HCT116 (cell line): ENCODE measurements at regions not wholly inside any gene's neighbourhood (a gene's known extent, or its start where the extent isn't known, plus 50 kb on each side); places are given as distances from the start of the nearest gene placed in this dataset.

ENCODE experiments used
- ATAC-seq: fragments of 200-7000 bp; cut with Tn5 transposase; 2 replicates; pipeline ENCODE4 v1.9.1; 2020; ENCODE audit warnings: mild to moderate bottlenecking, moderate library complexity
- BruUV-seq: library from RNA; stranded (reverse); fragments of 400-500 nt; replicated peaks from 2 replicates; lab custom pipeline; 2021; lab: Mats Ljungman, UMichigan
- CTCF ChIA-PET: fragments of 300-600 bp; sonication (Branson Sonifier 250); formaldehyde crosslinking; loops from one replicate; lab custom pipeline; 2021; ENCODE audit warnings: antibody characterized with exemption; lab: Charles Lee
- POLR2A ChIA-PET: fragments of 300-600, 350-600 bp; sonication (Branson Sonifier 250); formaldehyde crosslinking; loops from one replicate; lab custom pipeline; 2021; ENCODE audit warnings: antibody characterized with exemption; lab: Charles Lee
- RAD21 ChIA-PET, 2 experiments: fragments of 300-600 bp; sonication (Branson Sonifier 250); formaldehyde crosslinking; loops; one replicate each; lab custom pipeline; 2023; ENCODE audit warnings: low total read pairs in 2 of 2; ENCODE audit not compliant: uncharacterized antibody in 2 of 2, unreplicated experiment in 2 of 2, low non-redundant PET in 1 of 2; lab: Charles Lee
- DNase-seq: peaks from one replicate; pipeline ENCODE4 v3.0.0-alpha.2; 2010; ENCODE audit warnings: low read depth, low spot score
- H2AFZ ChIP-seq: fragments of 200-600 bp; shearing (Covaris generic), sonication (generic); 2 replicates; pipeline ENCODE4 v1.6.1; 2017; ENCODE audit warnings: low read depth, mixed run types, mixed read lengths, antibody characterized with exemption, low read length; ENCODE audit not compliant: poor library complexity, severe bottlenecking
- H3K27ac ChIP-seq: 2 replicates; pipeline ENCODE4 v1.5.1; 2012; ENCODE audit warnings: low read depth, low read length
- H3K27me3 ChIP-seq: fragments of 200-600 bp; sonication (generic); 2 replicates; pipeline ENCODE4 v1.6.1; 2016; ENCODE audit warnings: mixed run types, low read length, mixed read lengths; ENCODE audit not compliant: insufficient read depth
- H3K36me3 ChIP-seq, 2 experiments: fragments of 200-500 bp in 1 of 2; fragments of 200-600 bp in 1 of 2; sonication (Bioruptor generic) in 1 of 2; sonication (generic) in 1 of 2; 2 replicates each; pipeline versions ENCODE4 v1.5.1 to v1.6.1; 2014 to 2016; ENCODE audit warnings: low read length in 2 of 2, inconsistent platforms in 1 of 2, mixed read lengths in 1 of 2, mixed run types in 1 of 2; ENCODE audit not compliant: insufficient read depth in 2 of 2, control insufficient read depth in 1 of 2
- H3K4me1 ChIP-seq, 2 experiments: fragments of 200-600 bp in 1 of 2; sonication (generic) in 1 of 2; 2 replicates each; pipeline versions ENCODE4 v1.5.1 to v1.6.1; 2012 to 2017; ENCODE audit warnings: low read length in 2 of 2, inconsistent platforms in 1 of 2, mild to moderate bottlenecking in 1 of 2, mixed read lengths in 1 of 2, mixed run types in 1 of 2, moderate library complexity in 1 of 2; ENCODE audit not compliant: insufficient read depth in 2 of 2, control insufficient read depth in 1 of 2
- H3K4me2 ChIP-seq: fragments of 200-600 bp; sonication (generic); 2 replicates; pipeline ENCODE4 v1.6.1; 2017; ENCODE audit warnings: mixed run types, low read length, mixed read lengths
- H3K4me3 ChIP-seq, 2 experiments: fragments of 200-600 bp in 1 of 2; sonication (generic) in 1 of 2; replicated peaks in 1 of 2; 2 replicates each; pipeline ENCODE4 v1.5.1; 2011 to 2016; ENCODE audit warnings: low read length in 2 of 2, control low read depth in 1 of 2, low read depth in 1 of 2, mild to moderate bottlenecking in 1 of 2, mixed read lengths in 1 of 2, mixed run types in 1 of 2
- H3K79me2 ChIP-seq: fragments of 200-600 bp; sonication (generic); 2 replicates; pipeline ENCODE4 v1.6.1; 2017; ENCODE audit warnings: mild to moderate bottlenecking, mixed run types, low read length, moderate library complexity, mixed read lengths; ENCODE audit not compliant: insufficient read depth
- H3K9ac ChIP-seq: fragments of 200-600 bp; sonication (generic); 2 replicates; pipeline ENCODE4 v1.6.1; 2016; ENCODE audit warnings: low read length, mixed read lengths
- H3K9me2 ChIP-seq: fragments of 200-600 bp; sonication (generic), shearing (Covaris generic); 2 replicates; pipeline ENCODE4 v1.6.1; 2017; ENCODE audit warnings: mixed run types, mild to moderate bottlenecking, moderate library complexity; ENCODE audit not compliant: insufficient read depth
- H3K9me3 ChIP-seq, 2 experiments: fragments of 200-500 bp in 1 of 2; fragments of 200-600 bp in 1 of 2; sonication (Bioruptor generic) in 1 of 2; sonication (generic) in 1 of 2; 2 replicates each; pipeline ENCODE4 v1.6.1; 2014 to 2017; ENCODE audit warnings: low read length in 2 of 2, mixed read lengths in 2 of 2, inconsistent platforms in 1 of 2, low read depth in 1 of 2, mild to moderate bottlenecking in 1 of 2, mixed run types in 1 of 2, moderate library complexity in 1 of 2; ENCODE audit not compliant: control insufficient read depth in 1 of 2, insufficient read depth in 1 of 2
- H4K20me1 ChIP-seq: fragments of 200-600 bp; sonication (generic), shearing (Covaris generic); 2 replicates; pipeline ENCODE4 v1.6.1; 2017; ENCODE audit warnings: mixed run types, mild to moderate bottlenecking, moderate library complexity; ENCODE audit not compliant: insufficient read depth
- CEBPB ChIP-seq: IDR thresholded peaks from 2 replicates; pipeline ENCODE4 v1.6.1; 2012; ENCODE audit warnings: low read depth
- CTCF ChIP-seq, 3 experiments: fragments of 200-600 bp in 1 of 3; sonication (generic) in 1 of 3; IDR thresholded peaks in 2 of 3; conservative IDR thresholded peaks in 1 of 3; 2 replicates each; pipeline ENCODE4 v1.5.1; 2012 to 2017; ENCODE audit warnings: low read depth in 2 of 3, low read length in 2 of 3, antibody characterized with exemption in 1 of 3, borderline replicate concordance in 1 of 3, control low read depth in 1 of 3, mild to moderate bottlenecking in 1 of 3, mixed read lengths in 1 of 3, mixed run types in 1 of 3, moderate library complexity in 1 of 3; ENCODE audit not compliant: insufficient read depth in 1 of 3
- FOSL1 ChIP-seq: IDR thresholded peaks from 2 replicates; pipeline ENCODE4 v1.6.1; 2012; ENCODE audit warnings: low read depth
- POLR2A ChIP-seq: IDR thresholded peaks from 2 replicates; pipeline ENCODE4 v1.7.0; 2011; ENCODE audit warnings: borderline replicate concordance; ENCODE audit not compliant: insufficient read depth, insufficient read length; ENCODE audit errors: extremely low read depth
- RAD21 ChIP-seq: IDR thresholded peaks from 2 replicates; pipeline ENCODE4 v1.6.1; 2012; ENCODE audit warnings: low read depth, mild to moderate bottlenecking
- SIN3A ChIP-seq: IDR thresholded peaks from 2 replicates; pipeline ENCODE4 v1.6.1; 2012; ENCODE audit warnings: low read depth
- TCF7L2 ChIP-seq: IDR thresholded peaks from 2 replicates; pipeline ENCODE4 v1.7.0; 2011; ENCODE audit warnings: borderline replicate concordance, inconsistent platforms; ENCODE audit not compliant: insufficient read depth, insufficient read length; ENCODE audit errors: extremely low read depth
- YY1 ChIP-seq: IDR thresholded peaks from 2 replicates; pipeline ENCODE4 v1.6.1; 2011; ENCODE audit warnings: low read length, low read depth, moderate library complexity, mild to moderate bottlenecking; ENCODE audit not compliant: insufficient replicate concordance; ENCODE audit errors: extremely low read depth
- ZBTB33 ChIP-seq: IDR thresholded peaks from 2 replicates; pipeline ENCODE4 v1.6.1; 2011; ENCODE audit warnings: mild to moderate bottlenecking, low read length, moderate library complexity; ENCODE audit not compliant: insufficient replicate concordance; ENCODE audit errors: extremely low read depth
- intact Hi-C: fragments of 100-400 bp; cut with micrococcal nuclease; formaldehyde crosslinking; loops from 2 replicates; pipeline ENCODE4 v1.10.0; 2022

- intact Hi-C loops, result no loop called here
- ChIA-PET POLR2A (no interaction called here), RAD21 (no interaction called here), CTCF (no interaction called here)
- DNase-seq, result no peak
- Histone ChIP-seq H3K4me1 (no peaks in the 10 kb centered on the region), H3K4me3 (no peak overlapping the region), H2AFZ (no peak overlapping the region), H3K79me2 (no peaks in the 10 kb centered on the region), H3K27me3 (no peaks in the 10 kb centered on the region), H4K20me1 (no peaks in the 10 kb centered on the region; the same call in 1 of the 2 replicates), H3K9ac (no peak overlapping the region), H3K36me3 (peaks cover 2 to 3% of the 10 kb centered on the region in 2 experiments; a peak in 2 of 4 replicates), H3K27ac (no peak overlapping the region), H3K4me2 (no peak overlapping the region), H3K9me2 (no peaks in the 10 kb centered on the region), H3K9me3 (no peaks in the 10 kb centered on the region)
- TF ChIP-seq TCF7L2 (no peak), CTCF (IDR thresholded peaks at IDR 0.05 in 2 of 3, conservative IDR thresholded peaks at IDR 0.05 in 1 of 3; ENCODE audit: borderline replicate concordance in 1 of 3, insufficient read depth in 1 of 3, low read depth in 2 of 3, low read length in 2 of 3) (no peak), YY1 (no peak), ZBTB33 (no peak), FOSL1 (no peak), CEBPB (no peak), POLR2A (no peak), SIN3A (no peak), RAD21 (no peak)
- no TSS peak for BruUV-seq
- ATAC-seq, result no peak
Observed at GRCh38 chr2:220057391-220057790, 430.0 kb downstream of the SLC4A3 start.
